Fibroblast of lung (primary cell): ENCODE measurements at regions not wholly inside any gene's neighbourhood (a gene's known extent, or its start where the extent isn't known, plus 50 kb on each side); places are given as distances from the start of the nearest gene placed in this dataset.

Experiments used
- EZH2 ChIP-seq: IDR thresholded peaks from 2 replicates; pipeline ENCODE4 v1.5.1; 2012; ENCODE audit warnings: low read length, control low read depth, mild to moderate bottlenecking; ENCODE audit errors: missing control alignments
- TF ChIP-seq, protein P1 (sequence below), 2 donors: IDR thresholded peaks in 1 of 2; conservative IDR thresholded peaks in 1 of 2; 1 replicate in 1 of 2; 2 replicates in 1 of 2; pipeline ENCODE4 v1.5.1; 2011 to 2012; ENCODE audit warnings: low read length in 2 of 2, control low read depth in 1 of 2, inconsistent platforms in 1 of 2, low read depth in 1 of 2, mild to moderate bottlenecking in 1 of 2

GRCh38 chr6:122068291-122068769 is 331.1 kb upstream of the HSF2 start:
- no peak for TF ChIP-seq EZH2
- TF ChIP-seq, protein P1, sequence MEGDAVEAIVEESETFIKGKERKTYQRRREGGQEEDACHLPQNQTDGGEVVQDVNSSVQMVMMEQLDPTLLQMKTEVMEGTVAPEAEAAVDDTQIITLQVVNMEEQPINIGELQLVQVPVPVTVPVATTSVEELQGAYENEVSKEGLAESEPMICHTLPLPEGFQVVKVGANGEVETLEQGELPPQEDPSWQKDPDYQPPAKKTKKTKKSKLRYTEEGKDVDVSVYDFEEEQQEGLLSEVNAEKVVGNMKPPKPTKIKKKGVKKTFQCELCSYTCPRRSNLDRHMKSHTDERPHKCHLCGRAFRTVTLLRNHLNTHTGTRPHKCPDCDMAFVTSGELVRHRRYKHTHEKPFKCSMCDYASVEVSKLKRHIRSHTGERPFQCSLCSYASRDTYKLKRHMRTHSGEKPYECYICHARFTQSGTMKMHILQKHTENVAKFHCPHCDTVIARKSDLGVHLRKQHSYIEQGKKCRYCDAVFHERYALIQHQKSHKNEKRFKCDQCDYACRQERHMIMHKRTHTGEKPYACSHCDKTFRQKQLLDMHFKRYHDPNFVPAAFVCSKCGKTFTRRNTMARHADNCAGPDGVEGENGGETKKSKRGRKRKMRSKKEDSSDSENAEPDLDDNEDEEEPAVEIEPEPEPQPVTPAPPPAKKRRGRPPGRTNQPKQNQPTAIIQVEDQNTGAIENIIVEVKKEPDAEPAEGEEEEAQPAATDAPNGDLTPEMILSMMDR (conservative IDR thresholded peaks at IDR 0.05 in 1 of 2, IDR thresholded peaks at IDR 0.05 in 1 of 2; ENCODE audit: low read depth in 1 of 2, low read length in 2 of 2): no peak
